CD4-positive, alpha-beta memory T cell (primary cell): ENCODE measurements at regions not wholly inside any gene's neighbourhood (a gene's known extent, or its start where the extent isn't known, plus 50 kb on each side); places are given as distances from the start of the nearest gene placed in this dataset.
"Not testable (repeated sequence)": the region's sequence is repeated elsewhere in the genome, so short reads cannot be mapped to it uniquely, and the experiment has no call there.

Experiments used
- CTCF ChIA-PET: fragments of 350-600 bp; sonication (Branson Sonifier 250); formaldehyde crosslinking; loops from one replicate; lab custom pipeline; 2021; ENCODE audit warnings: inconsistent platforms; ENCODE audit not compliant: partially characterized antibody; lab: Charles Lee
- POLR2A ChIA-PET: fragments of 350-600 bp; sonication (Branson Sonifier 250); formaldehyde crosslinking; loops from one replicate; lab custom pipeline; 2021; ENCODE audit not compliant: partially characterized antibody; lab: Charles Lee
- DNase-seq, 5 donors: peaks; one replicate each; pipeline versions ENCODE4 v3.0.0 to v3.0.0-alpha.2; 2020 to 2022; ENCODE audit warnings: mixed read lengths in 1 of 5
- H3K27ac ChIP-seq: one replicate; pipeline ENCODE4 v1.7.0; 2013; ENCODE audit warnings: low read depth, low read length
- H3K27me3 ChIP-seq: 2 replicates; pipeline ENCODE4 v1.7.0; 2013; ENCODE audit warnings: mild to moderate bottlenecking, low read length, moderate library complexity; ENCODE audit not compliant: insufficient read depth
- H3K36me3 ChIP-seq: 2 replicates; pipeline ENCODE4 v1.7.0; 2013; ENCODE audit warnings: mild to moderate bottlenecking, low read length, moderate library complexity; ENCODE audit not compliant: insufficient read depth
- H3K4me1 ChIP-seq: 2 replicates; pipeline ENCODE4 v1.7.0; 2013; ENCODE audit warnings: mild to moderate bottlenecking, low read length, moderate library complexity; ENCODE audit not compliant: insufficient read depth
- H3K4me3 ChIP-seq, 2 donors: one replicate each; pipeline ENCODE4 v1.7.0; 2013; ENCODE audit warnings: low read length in 2 of 2, mild to moderate bottlenecking in 1 of 2
- H3K9me3 ChIP-seq, 2 donors: one replicate each; pipeline ENCODE4 v1.7.0; 2013; ENCODE audit warnings: low read length in 2 of 2, control low read depth in 1 of 2; ENCODE audit not compliant: control insufficient read depth in 1 of 2
- H3K27ac Mint-ChIP-seq, 7 donors: one replicate each; pipeline ENCODE4 v1.8.0; 2020 to 2021; ENCODE audit warnings: mixed read lengths in 7 of 7, mild to moderate bottlenecking in 6 of 7, inconsistent platforms in 3 of 7, moderate library complexity in 3 of 7
- H3K27me3 Mint-ChIP-seq, 2 donors: one replicate each; pipeline ENCODE4 v1.8.0; 2020 to 2021; ENCODE audit warnings: mixed read lengths in 2 of 2
- H3K36me3 Mint-ChIP-seq, 2 donors: one replicate each; pipeline ENCODE4 v1.8.0; 2020 to 2021; ENCODE audit warnings: mixed read lengths in 2 of 2, inconsistent platforms in 1 of 2, mild to moderate bottlenecking in 1 of 2
- H3K4me1 Mint-ChIP-seq, 4 donors: one replicate each; pipeline ENCODE4 v1.8.0; 2020 to 2021; ENCODE audit warnings: mixed read lengths in 4 of 4, mild to moderate bottlenecking in 1 of 4
- H3K4me3 Mint-ChIP-seq, 8 donors: one replicate each; pipeline ENCODE4 v1.8.0; 2020 to 2021; ENCODE audit warnings: mixed read lengths in 8 of 8, mild to moderate bottlenecking in 7 of 8, moderate library complexity in 6 of 8, inconsistent platforms in 3 of 8
- H3K9me3 Mint-ChIP-seq, 8 donors: one replicate each; pipeline ENCODE4 v1.8.0; 2020 to 2021; ENCODE audit warnings: mixed read lengths in 8 of 8, mild to moderate bottlenecking in 5 of 8, inconsistent platforms in 3 of 8, moderate library complexity in 1 of 8
- intact Hi-C: fragments of 100-400 bp; cut with micrococcal nuclease; formaldehyde crosslinking; loops from one replicate; pipeline ENCODE4 v1.15.1; 2023

DNA sequence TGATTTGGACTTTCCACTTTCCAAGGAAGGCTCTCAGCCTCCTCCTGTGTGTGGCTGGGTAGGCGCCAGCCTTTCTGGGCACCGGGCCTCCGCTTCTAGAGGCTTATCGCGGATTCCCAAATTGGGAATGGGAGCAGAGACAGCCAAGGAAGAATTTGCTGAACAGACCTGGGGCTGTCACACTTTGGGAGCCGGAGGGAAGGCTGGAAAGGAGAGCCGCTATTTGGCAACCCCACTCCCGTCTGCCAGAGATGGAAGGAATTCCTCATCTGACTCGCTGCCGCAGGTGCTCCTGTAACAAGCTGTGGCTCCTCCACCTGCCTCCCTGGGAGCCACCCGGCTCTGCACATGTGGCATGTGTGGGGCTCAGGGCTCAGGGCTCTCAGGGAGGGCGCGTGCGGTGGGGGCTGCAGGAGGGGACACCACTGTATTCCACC is 50.8 kb upstream of the ECHDC3 start:
- peaks cover 1 to 15% (median 9%) of the 10 kb centered on the region in 4 donors for H3K4me1 Mint-ChIP-seq
- no peak for DNase-seq
- Histone ChIP-seq H3K36me3 (no peaks in the 10 kb centered on the region), H3K9me3 (no peaks in the 10 kb centered on the region), H3K4me3 (no peak overlapping the region), H3K27me3 (no peaks in the 10 kb centered on the region), H3K4me1 (peaks cover 3% of the 10 kb centered on the region), H3K27ac (no peak overlapping the region)
- H3K36me3 Mint-ChIP-seq: no peaks in the 10 kb centered on the region
- no peaks in the 10 kb centered on the region for H3K9me3 Mint-ChIP-seq
- intact Hi-C loops: no loop called here
- no peak overlapping the region for H3K27ac Mint-ChIP-seq
- POLR2A ChIA-PET: no interaction called here
- CTCF ChIA-PET: no interaction called here
- H3K27me3 Mint-ChIP-seq: peaks cover 0 to 1% of the 10 kb centered on the region in 2 donors
- no peak overlapping the region for H3K4me3 Mint-ChIP-seq

DNA sequence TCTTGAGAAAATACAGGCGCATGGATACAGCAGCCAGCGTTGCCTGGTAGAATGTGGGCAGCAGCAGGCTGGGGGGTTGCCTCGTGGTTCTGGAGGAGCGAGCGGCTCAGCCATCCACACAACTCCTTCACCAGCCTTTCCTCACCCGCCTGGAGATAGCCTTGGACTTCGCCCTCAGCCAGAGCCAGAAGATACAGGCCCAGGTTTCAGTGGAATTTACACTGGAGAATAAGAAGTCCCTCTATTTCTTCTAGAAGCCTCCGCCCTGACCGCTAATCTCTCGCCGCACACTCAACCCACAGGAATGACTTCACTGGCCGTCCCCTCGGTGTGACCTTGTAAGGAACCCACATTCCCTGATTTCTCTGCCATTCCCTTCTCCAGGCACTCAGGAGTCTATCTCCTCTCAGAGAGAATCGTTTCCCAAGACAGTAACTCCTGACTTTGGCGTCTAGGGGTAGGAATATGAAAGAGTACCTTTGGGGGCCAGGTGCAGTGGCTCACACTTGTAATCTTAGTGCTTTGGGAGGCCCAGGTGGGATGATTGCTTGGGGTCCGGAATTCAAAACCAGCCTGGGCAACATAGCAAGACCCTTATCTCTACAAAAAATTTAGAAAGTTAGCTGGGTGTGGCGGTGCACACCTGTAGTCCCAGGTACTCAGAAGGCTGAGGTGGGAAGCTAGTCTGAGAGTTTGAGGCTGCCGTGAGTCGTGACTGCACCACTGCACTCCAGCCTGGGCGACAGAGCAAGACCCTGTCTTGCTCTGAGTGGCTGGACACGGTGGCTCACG is 52.0 kb upstream of the ECHDC3 start:
- Mint-ChIP-seq H3K9me3 (no peaks in the 10 kb centered on the region), H3K4me3 (no peak overlapping the region), H3K27ac (no peak overlapping the region), H3K27me3 (peaks cover 0 to 1% of the 10 kb centered on the region in 2 donors), H3K36me3 (no peaks in the 10 kb centered on the region), H3K4me1 (peaks cover 11 to 27% (median 20%) of the 10 kb centered on the region in 4 donors)
- Histone ChIP-seq H3K27me3 (no peaks in the 10 kb centered on the region), H3K36me3 (no peaks in the 10 kb centered on the region), H3K27ac (no peak overlapping the region), H3K4me3 (no peak overlapping the region), H3K4me1 (peaks cover 15% of the 10 kb centered on the region), H3K9me3 (no peaks in the 10 kb centered on the region)
- ChIA-PET POLR2A (no interaction called here), CTCF (no interaction called here)
- intact Hi-C loops: loop anchor here (10.0 kb wide), 1 partner anchor 55 kb away; the partner anchor contains the start of gene ECHDC3
- no peak for DNase-seq

DNA sequence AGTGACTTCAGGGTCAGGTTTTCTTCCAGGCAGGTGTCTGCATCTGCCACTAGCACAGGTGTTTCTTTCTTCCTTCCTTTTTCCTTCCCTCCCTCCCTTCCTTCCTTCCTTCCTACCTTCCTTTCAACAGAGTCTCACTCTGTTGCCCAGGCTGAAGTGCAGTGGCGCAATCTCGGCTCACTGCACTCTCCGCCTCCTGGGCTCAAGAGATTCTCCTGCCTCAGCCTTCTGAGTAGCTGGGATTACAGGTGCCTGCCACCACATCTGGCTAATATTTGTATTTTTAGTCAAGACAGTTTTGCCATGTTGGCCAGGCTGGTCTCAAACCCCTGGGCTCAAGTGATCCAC is 53.8 kb upstream of the ECHDC3 start:
- POLR2A ChIA-PET, H3K36me3 Mint-ChIP-seq, DNase-seq, H3K9me3 Mint-ChIP-seq, H3K4me3 ChIP-seq, CTCF ChIA-PET, H3K36me3 ChIP-seq, H3K4me3 Mint-ChIP-seq, H3K27ac ChIP-seq, H3K27me3 Mint-ChIP-seq, H3K9me3 ChIP-seq, H3K27me3 ChIP-seq: not testable (repeated sequence)
- intact Hi-C loops: loop anchor here (10.0 kb wide), 1 partner anchor 56 kb away; the partner anchor contains the start of gene ECHDC3
- Mint-ChIP-seq H3K4me1 (peaks cover 26 to 44% (median 38%) of the 10 kb centered on the region in 4 donors), H3K27ac (peak overlapping the region in 5 of 7 donors; percentile 18 to 94 (median 71))
- H3K4me1 ChIP-seq: peaks cover 31% of the 10 kb centered on the region

DNA sequence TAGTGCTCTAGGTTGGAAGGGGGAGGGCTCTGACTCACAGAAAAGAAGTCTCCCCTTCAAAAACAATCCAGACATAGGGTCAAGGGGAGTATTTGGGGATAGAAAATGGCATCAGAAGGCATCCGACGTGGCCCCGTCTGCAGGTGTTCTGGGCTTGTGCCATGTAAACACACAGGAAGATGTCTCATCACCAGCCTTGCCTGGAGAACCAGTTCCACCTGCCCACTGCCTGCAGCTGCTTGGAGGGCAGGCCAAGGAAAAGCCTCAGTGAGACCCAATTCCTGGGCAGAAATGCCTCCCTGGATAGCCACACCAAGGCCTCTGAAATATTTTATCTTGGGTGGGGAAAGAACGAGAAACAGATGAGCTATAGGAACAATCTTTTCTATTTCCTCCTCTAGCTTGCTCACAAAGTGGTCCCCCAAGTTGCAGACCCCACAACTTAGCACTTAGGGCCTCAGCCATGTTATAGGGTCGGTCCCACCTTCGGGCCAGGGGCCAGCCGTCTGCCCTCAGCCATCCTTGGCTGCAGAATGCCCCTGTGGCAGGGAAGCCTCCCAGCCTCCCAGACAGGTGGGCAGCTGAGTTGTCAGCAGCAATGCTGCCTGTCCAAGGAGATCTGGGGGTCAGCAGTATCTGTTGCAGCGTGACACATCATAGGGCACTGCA is 54.3 kb upstream of the ECHDC3 start:
- intact Hi-C loops: loop anchor here (10.0 kb wide), 1 partner anchor 57 kb away; the partner anchor contains the start of gene ECHDC3
- H3K27ac ChIP-seq: no peak overlapping the region
- H3K36me3 ChIP-seq: no peaks in the 10 kb centered on the region
- no peaks in the 10 kb centered on the region for H3K36me3 Mint-ChIP-seq
- no peak for DNase-seq
- no peak overlapping the region for H3K4me3 ChIP-seq
- H3K27me3 ChIP-seq: no peaks in the 10 kb centered on the region
- H3K27ac Mint-ChIP-seq: peak overlapping the region in 5 of 7 donors; percentile 52 to 94 (median 71)
- peaks cover 36% of the 10 kb centered on the region for H3K4me1 ChIP-seq
- ChIA-PET CTCF (interaction anchor here (1.3 kb wide), 1 partner anchor 173 kb away, joined by 3 read pairs; no protein-coding TSS in a partner anchor), POLR2A (interaction anchor here (3.6 kb wide), 1 partner anchor 76 kb away, joined by 16 read pairs; the partner anchor contains the start of gene USP6NL)
- peaks cover 26 to 46% (median 39%) of the 10 kb centered on the region in 4 donors for H3K4me1 Mint-ChIP-seq
- no peaks in the 10 kb centered on the region for H3K9me3 Mint-ChIP-seq
- no peaks in the 10 kb centered on the region for H3K9me3 ChIP-seq
- H3K4me3 Mint-ChIP-seq: no peak overlapping the region
- peaks cover 0 to 1% of the 10 kb centered on the region in 2 donors for H3K27me3 Mint-ChIP-seq

DNA sequence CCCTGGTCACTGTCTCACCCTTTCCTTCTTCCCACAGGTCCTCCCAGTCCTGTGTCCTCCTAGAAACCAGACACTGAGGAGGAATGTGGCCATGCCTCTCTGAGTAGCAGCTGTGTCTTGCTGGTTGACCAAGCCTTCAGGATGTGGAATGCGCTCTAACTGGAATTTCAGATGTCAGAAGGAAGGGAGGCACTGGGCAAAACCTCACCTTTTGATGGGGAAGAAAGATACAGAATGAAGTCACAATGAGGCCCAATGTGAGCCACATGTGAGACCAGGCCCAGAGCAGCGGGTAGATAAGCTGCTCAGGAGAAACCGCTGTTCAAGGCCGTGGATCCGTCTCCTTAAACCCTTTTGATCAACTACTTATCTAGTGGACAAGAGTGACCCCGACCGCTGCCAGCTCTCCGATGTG is 54.8 kb upstream of the ECHDC3 start:
- H3K4me1 Mint-ChIP-seq: peaks cover 26 to 46% (median 39%) of the 10 kb centered on the region in 4 donors

DNA sequence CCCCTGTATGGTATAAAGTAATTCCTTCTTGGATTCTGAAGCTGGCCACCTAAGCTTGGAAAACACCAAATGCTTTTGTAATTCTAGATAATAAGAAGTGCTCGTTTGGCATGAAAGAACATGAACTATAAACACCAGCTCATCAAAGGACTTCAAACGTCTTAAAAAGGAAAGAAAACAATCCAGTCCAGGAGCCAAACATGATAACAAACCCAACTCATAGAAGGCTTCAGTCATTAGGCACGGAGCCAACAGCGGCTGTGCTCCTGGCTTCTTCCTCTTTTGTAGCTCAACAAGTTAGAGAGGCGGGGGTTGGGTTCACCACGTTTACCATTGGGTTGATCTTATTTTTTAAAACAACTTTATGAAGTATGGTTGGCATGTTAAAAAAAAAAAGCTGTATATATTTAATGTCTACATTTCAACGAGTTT is 56.4 kb upstream of the ECHDC3 start:
- no peaks in the 10 kb centered on the region for H3K9me3 Mint-ChIP-seq
- Histone ChIP-seq H3K4me1 (peaks cover 37% of the 10 kb centered on the region), H3K4me3 (no peak overlapping the region), H3K27ac (peak overlapping the region; percentile 71), H3K36me3 (no peaks in the 10 kb centered on the region), H3K27me3 (no peaks in the 10 kb centered on the region), H3K9me3 (no peaks in the 10 kb centered on the region)
- H3K36me3 Mint-ChIP-seq: no peaks in the 10 kb centered on the region
- CTCF ChIA-PET: interaction anchor here (0.6 to 2.2 kb wide), 5 partner anchors 9 to 166 kb away, joined by 3 to 12 read pairs (median 4); no protein-coding TSS in a partner anchor
- POLR2A ChIA-PET: interaction anchor here (0.6 to 3.6 kb wide), 6 partner anchors 10 to 454 kb away, joined by 3 to 16 read pairs (median 4); partner anchors contain the start of gene USP6NL
- DNase-seq: peak; percentile 60 to 73 (median 66)
- H3K27ac Mint-ChIP-seq: peak overlapping the region; percentile 94 to 100 (median 98)
- H3K27me3 Mint-ChIP-seq: no peaks in the 10 kb centered on the region
- H3K4me3 Mint-ChIP-seq: peak overlapping the region; percentile 76 to 94 (median 87)
- H3K4me1 Mint-ChIP-seq: peaks cover 26 to 46% (median 39%) of the 10 kb centered on the region in 4 donors
- intact Hi-C loops: loop anchor here (2.0 to 10.0 kb wide), 4 partner anchors 25 to 81 kb away; partner anchors contain the start of gene ECHDC3

More for the DNA sequence above, 54.8 kb upstream of the ECHDC3 start:
- no peaks in the 10 kb centered on the region for H3K27me3 ChIP-seq
- ChIA-PET CTCF (interaction anchor here (1.3 to 2.2 kb wide), 2 partner anchors 70 to 172 kb away, joined by 3 to 12 read pairs; no protein-coding TSS in a partner anchor), POLR2A (interaction anchor here (3.6 kb wide), 1 partner anchor 76 kb away, joined by 16 read pairs; the partner anchor contains the start of gene USP6NL)
- H3K27ac ChIP-seq: no peak overlapping the region
- no peak overlapping the region for H3K4me3 ChIP-seq
- Mint-ChIP-seq H3K36me3 (no peaks in the 10 kb centered on the region), H3K4me3 (no peak overlapping the region), H3K27ac (peak overlapping the region in 6 of 7 donors; percentile 13 to 94 (median 52)), H3K9me3 (no peaks in the 10 kb centered on the region), H3K27me3 (peaks cover 0 to under 1% of the 10 kb centered on the region in 2 donors)
- no peak for DNase-seq
- no peaks in the 10 kb centered on the region for H3K9me3 ChIP-seq
- peaks cover 37% of the 10 kb centered on the region for H3K4me1 ChIP-seq
- H3K36me3 ChIP-seq: no peaks in the 10 kb centered on the region
- intact Hi-C loops: loop anchor here (10.0 kb wide), 1 partner anchor 57 kb away; the partner anchor contains the start of gene ECHDC3
